DND-41 (cell line): ENCODE measurements at regions not wholly inside any gene's neighbourhood (a gene's known extent, or its start where the extent isn't known, plus 50 kb on each side); places are given as distances from the start of the nearest gene placed in this dataset.
"Not testable (repeated sequence)": the region's sequence is repeated elsewhere in the genome, so short reads cannot be mapped to it uniquely, and the experiment has no call there.

Experiments
- ATAC-seq: fragments of 200-7000 bp; cut with Tn5 transposase; 3 replicates; pipeline ENCODE4 v1.9.1; 2021; ENCODE audit warnings: low read depth; ENCODE audit not compliant: insufficient read depth
- DNase-seq: peaks from one replicate; pipeline ENCODE4 v3.0.0-alpha.2; 2020
- H2AFZ ChIP-seq: 2 replicates; pipeline ENCODE4 v1.6.0; 2012; ENCODE audit warnings: low read depth, low read length
- H3K27ac ChIP-seq: 2 replicates; pipeline ENCODE4 v1.5.1; 2012; ENCODE audit warnings: low read length, inconsistent platforms
- H3K27me3 ChIP-seq: fragments of 200-600 bp; sonication (generic); 2 replicates; pipeline ENCODE4 v1.6.0; 2012; ENCODE audit warnings: low read length, mild to moderate bottlenecking, inconsistent platforms; ENCODE audit not compliant: insufficient read depth, poor library complexity
- H3K36me3 ChIP-seq: 2 replicates; pipeline ENCODE4 v1.5.1; 2012; ENCODE audit warnings: low read length, inconsistent platforms; ENCODE audit not compliant: insufficient read depth
- H3K4me1 ChIP-seq: 2 replicates; pipeline ENCODE4 v1.5.1; 2012; ENCODE audit warnings: mild to moderate bottlenecking, low read length; ENCODE audit not compliant: insufficient read depth
- H3K4me2 ChIP-seq: 2 replicates; pipeline ENCODE4 v1.6.0; 2012; ENCODE audit warnings: mild to moderate bottlenecking, moderate library complexity, low read length, inconsistent platforms; ENCODE audit not compliant: insufficient read depth
- H3K4me3 ChIP-seq, 2 experiments: fragments of 200-600 bp in 1 of 2; shearing (Covaris generic) in 1 of 2; 2 replicates each; pipeline ENCODE4 v1.5.1; 2012 to 2016; ENCODE audit warnings: inconsistent platforms in 2 of 2, low read length in 2 of 2, mild to moderate bottlenecking in 2 of 2, low read depth in 1 of 2, moderate library complexity in 1 of 2
- H3K79me2 ChIP-seq: 2 replicates; pipeline ENCODE4 v1.6.0; 2012; ENCODE audit warnings: low read length, inconsistent platforms; ENCODE audit not compliant: insufficient read depth
- H3K9ac ChIP-seq: 2 replicates; pipeline ENCODE4 v1.6.0; 2012; ENCODE audit warnings: low read depth, mild to moderate bottlenecking, inconsistent platforms, low read length, moderate library complexity
- H3K9me3 ChIP-seq: 2 replicates; pipeline ENCODE4 v1.5.1; 2012; ENCODE audit warnings: low read length, moderate library complexity, mild to moderate bottlenecking, inconsistent platforms; ENCODE audit not compliant: insufficient read depth, severe bottlenecking
- H4K20me1 ChIP-seq: 2 replicates; pipeline ENCODE4 v1.6.0; 2012; ENCODE audit warnings: low read length; ENCODE audit not compliant: insufficient read depth

DNA sequence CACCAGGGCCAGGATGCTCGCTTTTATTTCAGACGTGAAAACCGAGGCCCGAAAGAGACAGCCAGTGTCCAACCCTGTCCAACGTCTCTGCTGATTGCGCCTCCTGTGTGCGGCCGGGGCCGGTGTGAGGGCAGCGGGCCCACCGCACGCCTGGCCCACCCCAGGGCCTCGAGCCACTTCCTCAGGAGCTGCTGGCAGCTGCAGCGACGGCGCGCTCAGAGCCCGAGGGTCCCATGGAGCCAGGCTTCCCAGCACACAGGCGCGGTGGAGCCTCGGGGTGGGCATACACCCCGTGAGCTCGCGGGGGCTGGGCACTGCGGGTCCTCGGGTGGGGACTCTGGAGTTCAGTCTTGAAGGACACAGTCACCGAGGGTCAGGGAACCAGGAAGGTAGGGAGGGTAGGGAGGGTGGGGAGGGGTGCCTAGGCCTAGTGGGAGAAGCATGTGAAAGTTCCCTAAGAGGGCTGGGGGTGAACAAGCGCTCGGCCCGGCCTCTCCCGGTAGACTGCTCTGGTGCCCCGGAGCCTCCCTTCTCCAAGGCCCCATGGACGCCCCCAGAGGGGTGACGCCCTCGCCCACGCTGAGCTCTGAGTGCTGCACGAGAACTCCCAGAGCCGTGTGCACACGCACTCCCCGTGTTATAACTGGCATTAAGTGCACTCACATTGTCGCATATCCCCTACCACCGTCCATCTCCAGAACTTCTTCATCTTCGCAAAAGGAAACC lies 1547.2 kb downstream of the RPIA start:
- H3K27me3 ChIP-seq, H3K9ac ChIP-seq, H2AFZ ChIP-seq, DNase-seq, H3K36me3 ChIP-seq, H3K4me2 ChIP-seq, H3K4me1 ChIP-seq, H3K27ac ChIP-seq, H4K20me1 ChIP-seq, H3K79me2 ChIP-seq, H3K9me3 ChIP-seq, H3K4me3 ChIP-seq, ATAC-seq: not testable (repeated sequence)

DNA sequence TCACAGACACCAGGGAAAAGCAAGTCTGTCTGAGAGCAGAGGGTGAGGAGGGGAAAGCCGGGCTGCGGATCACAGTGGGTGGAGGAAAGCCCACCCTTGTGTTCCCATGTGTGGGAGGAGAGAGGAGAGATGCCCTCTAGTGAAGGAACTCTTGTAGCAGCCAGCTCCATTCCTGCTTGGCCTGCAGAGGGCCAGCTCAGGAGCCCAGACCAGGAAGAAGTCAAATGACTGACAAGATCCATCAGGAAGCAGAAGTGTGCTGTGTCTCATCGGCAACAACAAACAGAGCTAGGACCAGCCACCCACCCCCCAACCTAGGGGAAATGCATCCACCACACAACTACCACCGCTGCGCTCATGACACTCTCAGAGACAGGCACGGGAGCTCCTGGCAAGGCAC lies 1548.3 kb downstream of the RPIA start:
- not testable (repeated sequence) for H2AFZ ChIP-seq, H3K9me3 ChIP-seq, H3K27ac ChIP-seq, H3K4me2 ChIP-seq, DNase-seq, H3K9ac ChIP-seq, H3K4me3 ChIP-seq, H3K27me3 ChIP-seq, ATAC-seq, H3K36me3 ChIP-seq, H3K4me1 ChIP-seq, H4K20me1 ChIP-seq, H3K79me2 ChIP-seq

DNA sequence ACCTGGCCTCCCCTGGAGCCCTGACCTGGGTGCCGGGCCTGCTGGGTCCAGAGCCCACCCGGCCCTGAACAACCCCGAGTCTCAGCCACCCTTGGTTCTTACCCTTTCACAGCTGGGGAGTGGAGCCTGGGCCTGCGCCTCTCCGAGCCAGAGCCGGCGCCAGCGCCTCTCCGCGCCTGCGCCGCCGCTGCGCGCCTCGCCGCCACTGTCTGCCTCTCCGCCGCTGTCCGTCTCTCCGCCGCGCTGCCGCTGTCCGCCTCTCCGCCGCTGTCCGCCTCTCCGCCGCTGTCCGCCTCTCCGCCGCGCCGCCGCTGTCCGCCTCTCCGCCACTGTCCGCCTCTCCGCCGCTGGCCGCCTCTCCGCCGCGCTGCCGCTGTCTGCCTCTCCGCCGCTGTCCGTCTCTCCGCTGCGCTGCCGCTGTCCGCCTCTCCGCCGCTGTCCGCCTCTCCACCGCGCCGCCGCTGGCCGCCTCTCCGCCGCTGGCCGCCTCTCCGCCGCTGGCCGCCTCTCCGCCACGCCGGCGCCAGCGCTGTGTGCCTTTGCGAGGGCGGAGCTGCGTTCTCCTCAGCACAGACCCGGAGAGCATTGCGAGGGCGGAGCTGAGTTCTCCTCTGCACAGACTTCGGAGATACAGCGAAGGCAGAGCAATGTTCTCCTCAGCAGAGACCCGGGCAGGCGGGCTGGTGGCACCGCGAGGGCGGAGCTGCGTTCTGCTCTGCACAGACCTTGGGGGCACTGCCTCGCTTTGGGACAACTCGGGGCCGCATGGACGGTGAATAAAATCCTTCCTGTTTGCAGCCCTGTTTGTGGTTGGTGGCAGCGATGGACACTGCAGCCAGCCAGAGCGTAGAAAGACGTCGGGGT lies 1553.7 kb downstream of the RPIA start:
- H2AFZ ChIP-seq, H3K36me3 ChIP-seq, H3K27me3 ChIP-seq, H4K20me1 ChIP-seq, H3K4me2 ChIP-seq, H3K9me3 ChIP-seq, H3K79me2 ChIP-seq, DNase-seq, H3K4me1 ChIP-seq, H3K27ac ChIP-seq, H3K4me3 ChIP-seq, H3K9ac ChIP-seq, ATAC-seq: not testable (repeated sequence)

DNA sequence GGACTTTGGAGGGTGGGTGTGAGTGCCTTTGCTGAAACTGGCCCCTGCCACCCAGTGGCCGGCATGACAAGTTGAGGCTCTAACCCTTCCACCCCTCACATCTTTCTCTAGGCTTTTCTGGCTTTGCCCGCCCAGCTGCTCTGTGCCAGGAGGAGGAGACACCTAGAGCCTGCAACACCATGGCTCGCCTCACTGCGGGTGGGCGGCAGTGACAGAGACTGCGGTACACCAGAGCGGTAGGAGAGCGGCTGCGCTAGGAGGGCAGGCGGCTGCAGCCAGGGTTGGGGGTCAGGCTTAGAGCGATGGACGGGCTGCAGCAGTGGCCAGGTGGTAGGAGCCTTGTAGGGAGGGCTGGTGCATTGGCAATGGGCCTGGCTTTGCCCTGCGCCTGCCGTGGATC lies 1556.9 kb downstream of the RPIA start:
- H3K4me1 ChIP-seq, H3K27me3 ChIP-seq, H4K20me1 ChIP-seq, H3K9ac ChIP-seq, H3K27ac ChIP-seq, DNase-seq, ATAC-seq, H3K4me3 ChIP-seq, H3K79me2 ChIP-seq, H3K36me3 ChIP-seq, H3K4me2 ChIP-seq, H3K9me3 ChIP-seq, H2AFZ ChIP-seq: not testable (repeated sequence)

DNA sequence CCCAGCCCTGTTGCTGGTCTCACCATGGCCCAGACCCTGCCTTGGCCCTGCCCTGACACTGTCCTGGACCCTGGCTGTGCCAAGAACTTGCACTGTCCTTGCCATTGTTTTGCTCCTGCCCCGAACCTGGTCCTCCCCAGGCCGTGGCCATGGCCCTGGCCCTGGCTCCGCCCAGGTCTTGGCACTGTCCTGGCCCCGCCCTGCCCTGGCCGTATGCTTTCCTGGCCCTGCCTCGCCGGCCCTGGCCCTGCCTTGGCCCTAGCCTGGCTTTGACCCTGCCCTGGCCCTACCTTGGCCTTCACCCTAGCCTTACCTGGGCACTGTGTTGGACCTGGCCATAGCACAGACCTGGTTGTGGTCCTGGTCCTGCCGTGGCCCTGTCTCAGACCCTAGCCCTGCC lies 1558.9 kb downstream of the RPIA start:
- H3K27ac ChIP-seq, H3K79me2 ChIP-seq, DNase-seq, H3K4me3 ChIP-seq, H3K36me3 ChIP-seq, H2AFZ ChIP-seq, H4K20me1 ChIP-seq, H3K27me3 ChIP-seq, H3K9me3 ChIP-seq, H3K9ac ChIP-seq, H3K4me1 ChIP-seq, ATAC-seq, H3K4me2 ChIP-seq: not testable (repeated sequence)

DNA sequence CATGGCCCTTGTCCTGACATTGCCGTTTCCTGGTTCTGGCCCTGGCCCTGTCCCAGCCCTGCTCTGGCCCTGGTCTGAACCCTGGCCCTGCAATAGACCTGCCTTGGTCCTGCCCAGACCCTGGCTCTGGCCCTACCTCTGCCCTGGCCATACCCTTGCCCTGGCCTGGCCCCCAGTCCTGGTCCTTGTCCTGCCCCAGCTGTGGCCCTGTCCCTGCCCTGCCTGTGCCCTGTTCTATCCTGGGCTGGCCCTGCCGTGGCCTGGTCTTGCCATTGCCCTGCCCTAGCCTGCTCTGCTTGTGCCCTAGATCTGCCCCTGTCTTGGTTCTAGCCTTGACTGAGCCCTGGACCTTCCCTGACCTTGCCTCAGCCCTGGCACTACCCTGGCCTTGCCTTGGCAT lies 1560.1 kb downstream of the RPIA start:
- not testable (repeated sequence) for H3K4me2 ChIP-seq, H3K27ac ChIP-seq

DNA sequence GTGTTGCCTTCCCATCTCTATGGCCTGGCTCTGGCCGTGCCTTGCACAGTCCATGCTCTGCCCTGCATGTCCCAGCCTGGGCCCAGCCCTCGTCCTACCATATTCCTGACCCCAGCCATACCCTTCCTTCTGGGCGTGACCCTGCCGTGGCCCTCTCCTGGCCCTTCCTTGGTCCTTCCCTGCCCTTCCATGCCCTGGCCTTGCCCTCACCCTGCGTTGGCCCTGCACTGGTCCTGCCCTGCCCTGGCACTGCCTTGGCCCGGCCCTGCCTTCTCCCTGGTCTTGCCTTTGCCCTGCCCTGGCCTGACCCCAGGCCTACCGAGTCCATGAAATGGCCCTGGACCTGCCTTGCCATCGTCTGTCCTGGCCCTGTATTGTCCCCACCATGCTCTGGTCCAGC lies 1561.8 kb downstream of the RPIA start:
- not testable (repeated sequence) for DNase-seq, H3K36me3 ChIP-seq

More for the DNA sequence above, 1560.1 kb downstream of the RPIA start:
- not testable (repeated sequence) for H3K27me3 ChIP-seq, H3K9ac ChIP-seq, ATAC-seq, H4K20me1 ChIP-seq, H3K4me1 ChIP-seq, DNase-seq, H2AFZ ChIP-seq, H3K36me3 ChIP-seq, H3K79me2 ChIP-seq, H3K9me3 ChIP-seq, H3K4me3 ChIP-seq

DNA sequence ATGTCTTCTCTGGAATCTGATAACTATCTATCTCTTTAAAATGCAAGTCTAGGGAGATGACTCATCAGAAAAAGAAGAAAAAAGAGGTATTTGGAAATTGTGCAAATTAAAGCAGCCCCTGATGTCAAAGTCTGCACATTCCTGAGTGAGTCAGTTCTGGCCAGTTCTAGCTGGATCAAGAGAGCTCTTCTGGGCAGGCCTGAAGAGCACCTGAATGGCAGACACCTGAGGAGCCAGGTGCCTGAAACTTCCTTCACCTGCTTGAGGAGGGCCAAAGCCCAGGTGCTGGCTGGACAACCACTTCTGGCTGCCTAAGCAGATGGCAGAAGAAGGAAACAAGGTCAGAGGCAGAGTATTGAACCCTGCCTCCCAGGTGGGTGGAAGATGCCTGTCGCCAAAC lies 1575.4 kb downstream of the RPIA start:
- H3K27ac ChIP-seq, H3K4me2 ChIP-seq, H2AFZ ChIP-seq, DNase-seq, H3K36me3 ChIP-seq, H3K79me2 ChIP-seq, ATAC-seq, H3K9me3 ChIP-seq, H3K4me1 ChIP-seq, H4K20me1 ChIP-seq, H3K4me3 ChIP-seq, H3K9ac ChIP-seq, H3K27me3 ChIP-seq: not testable (repeated sequence)

More for the DNA sequence above, 1561.8 kb downstream of the RPIA start:
- H4K20me1 ChIP-seq, H3K4me1 ChIP-seq, ATAC-seq, H3K27ac ChIP-seq, H3K9ac ChIP-seq, H3K9me3 ChIP-seq, H3K27me3 ChIP-seq, H3K4me3 ChIP-seq, H3K4me2 ChIP-seq, H2AFZ ChIP-seq, H3K79me2 ChIP-seq: not testable (repeated sequence)
